Stimulated activated naive CD8-positive, alpha-beta T cell treated with anti-CD3 and anti-CD28 coated beads, Interleukin-15, Interleukin-2, amounts not matched to agents 100 U/mL and 50 U/mL, for 24 hours (primary cell): ENCODE measurements at regions not wholly inside any gene's neighbourhood (a gene's known extent, or its start where the extent isn't known, plus 50 kb on each side); places are given as distances from the start of the nearest gene placed in this dataset.

Source experiments
- ATAC-seq: fragments of 150-1000 bp; cut with Tn5 transposase; one replicate; pipeline ENCODE4 v1.10.0; 2021
- DNase-seq: peaks from one replicate; pipeline ENCODE4 v3.0.0; 2021

DNA sequence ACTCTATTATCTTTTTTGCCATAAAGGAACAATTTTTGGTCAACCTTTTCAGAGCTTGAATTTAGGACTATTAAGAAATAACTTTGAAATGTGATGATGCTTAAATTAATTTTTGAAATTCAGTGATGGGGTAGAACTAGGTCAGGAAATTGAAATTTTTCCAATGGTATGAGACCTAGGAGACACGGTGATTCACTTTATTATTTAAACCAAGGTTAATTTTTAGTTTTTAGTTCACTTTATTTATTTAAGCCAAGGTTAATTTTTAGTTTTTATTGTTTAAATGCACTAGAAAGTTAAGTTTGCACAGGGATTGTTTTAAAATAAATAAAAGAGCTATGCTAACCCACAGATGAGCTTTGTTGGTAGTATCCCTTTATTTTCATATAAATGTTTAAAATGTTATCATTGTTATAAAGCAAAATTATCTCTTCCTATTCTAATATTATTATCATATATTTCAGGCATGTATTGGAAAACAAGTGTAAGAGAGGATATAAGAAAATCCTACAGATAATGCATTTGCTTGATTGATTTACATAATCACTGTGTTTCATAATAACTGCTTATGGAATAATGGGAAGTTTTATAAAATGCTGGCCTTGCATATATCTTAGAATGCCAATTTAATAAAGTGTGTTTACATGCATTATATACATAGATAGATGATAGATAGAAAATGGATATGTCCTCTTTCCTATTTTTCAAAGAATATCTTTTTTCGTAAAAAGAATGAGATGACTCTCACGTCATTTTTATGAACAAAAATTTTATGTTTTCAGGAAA, 163.6 kb downstream of the HGF start:
- ATAC-seq (no peak), DNase-seq (no peak)

DNA sequence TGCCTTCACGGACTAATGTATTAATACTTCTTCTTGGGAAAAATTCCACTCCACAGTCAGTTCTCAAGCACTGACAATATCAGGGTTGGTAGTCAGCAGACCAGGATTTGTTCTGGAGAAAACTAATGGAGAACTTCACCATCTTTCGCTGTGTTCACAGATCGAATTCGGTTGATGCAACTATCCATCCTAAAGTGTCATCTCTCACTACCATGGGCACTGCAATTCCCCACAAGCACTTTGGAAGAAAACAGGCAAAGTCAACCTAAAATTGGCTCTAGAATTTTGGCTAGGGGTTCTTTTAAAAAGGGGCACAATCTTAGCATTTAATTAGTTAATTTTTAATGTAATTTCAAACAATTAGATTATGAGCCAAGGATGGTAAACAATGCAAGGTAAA, 164.4 kb downstream of the HGF start:
- ATAC-seq (no peak), DNase-seq (no peak)

GRCh38 chr7:81604808-81605174, 165.1 kb downstream of the HGF start:
- ATAC-seq, result no peak

GRCh38 chr7:81604075-81604807, 165.6 kb downstream of the HGF start:
- ATAC-seq (no peak), DNase-seq (no peak)

More at GRCh38 chr7:81604808-81605174, 165.1 kb downstream of the HGF start:
- DNase-seq, result no peak

DNA sequence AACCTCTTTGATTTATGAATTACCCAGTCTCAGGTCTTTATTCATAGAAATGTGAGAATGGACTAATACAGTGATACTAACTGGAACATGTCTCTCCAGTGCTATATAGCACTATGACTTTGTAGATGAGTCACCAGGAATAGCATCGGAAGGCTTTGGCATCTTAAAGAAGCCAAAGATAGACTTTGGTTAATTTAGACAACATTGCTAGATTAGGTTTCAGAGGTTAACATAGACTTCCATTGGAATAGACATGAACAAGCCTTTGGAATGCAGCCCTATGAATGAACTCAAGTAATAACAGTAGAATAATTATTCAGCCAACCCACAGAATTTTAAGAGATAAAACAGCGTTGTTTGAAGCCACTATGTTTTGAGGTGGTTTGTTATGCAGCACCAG, 169.2 kb downstream of the HGF start:
- DNase-seq, result no peak
- ATAC-seq, result no peak

GRCh38 chr7:81598951-81599350, 170.9 kb downstream of the HGF start:
- no peak for ATAC-seq
- no peak for DNase-seq

- no peak for DNase-seq
- ATAC-seq, result no peak
Observed at GRCh38 chr7:81594767-81595166, 175.1 kb downstream of the HGF start.

DNA sequence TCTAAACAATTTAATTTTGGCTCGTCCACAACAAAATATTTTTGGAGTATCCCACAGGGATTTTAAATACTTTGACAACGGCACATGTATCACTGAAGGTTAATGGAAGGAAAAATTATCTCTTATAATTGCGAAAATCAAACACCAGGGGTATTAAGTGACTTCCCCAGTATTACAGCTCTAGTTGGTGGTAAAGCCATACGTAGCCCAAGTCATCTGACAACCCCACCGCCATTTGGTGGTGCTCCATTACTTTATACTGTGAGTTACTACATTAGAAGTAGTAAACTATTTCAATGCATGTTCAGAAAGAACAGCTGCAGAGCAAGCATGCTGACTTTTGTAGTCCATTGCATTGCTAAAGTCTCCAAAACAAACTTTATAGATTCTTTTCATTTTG, 179.7 kb downstream of the HGF start:
- no peak for ATAC-seq
- DNase-seq, result no peak

GRCh38 chr7:81584667-81585066, 185.2 kb downstream of the HGF start:
- ATAC-seq (no peak), DNase-seq (no peak)

- ATAC-seq (no peak), DNase-seq (no peak)
Observed at GRCh38 chr7:81583882-81584533, 185.8 kb downstream of the HGF start.

DNA sequence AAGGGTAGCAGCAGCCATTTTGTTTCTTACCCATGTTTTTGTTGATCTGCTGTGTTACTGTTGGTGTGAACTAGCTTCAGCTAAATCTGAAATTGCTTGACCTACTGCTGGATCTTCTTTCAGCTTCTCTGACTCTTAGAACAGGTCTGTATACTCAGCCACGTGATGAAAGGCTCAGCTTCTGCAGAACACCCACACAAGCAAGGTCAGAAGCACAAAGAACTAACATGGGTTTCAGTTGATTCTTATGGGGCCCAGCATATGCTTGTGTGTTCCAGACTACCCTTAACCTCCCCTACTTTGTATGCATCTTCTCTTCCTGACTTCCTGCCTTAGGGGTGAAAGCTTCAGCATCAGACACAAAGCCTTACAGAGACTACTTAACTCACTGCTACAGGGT, 186.8 kb downstream of the HGF start:
- DNase-seq (no peak), ATAC-seq (no peak)

- no peak for DNase-seq
- ATAC-seq, result no peak
Observed at GRCh38 chr7:81577642-81578340, 192.1 kb downstream of the HGF start.

GRCh38 chr7:81574723-81575326, 195.0 kb downstream of the HGF start:
- DNase-seq, result no peak
- ATAC-seq, result no peak

DNA sequence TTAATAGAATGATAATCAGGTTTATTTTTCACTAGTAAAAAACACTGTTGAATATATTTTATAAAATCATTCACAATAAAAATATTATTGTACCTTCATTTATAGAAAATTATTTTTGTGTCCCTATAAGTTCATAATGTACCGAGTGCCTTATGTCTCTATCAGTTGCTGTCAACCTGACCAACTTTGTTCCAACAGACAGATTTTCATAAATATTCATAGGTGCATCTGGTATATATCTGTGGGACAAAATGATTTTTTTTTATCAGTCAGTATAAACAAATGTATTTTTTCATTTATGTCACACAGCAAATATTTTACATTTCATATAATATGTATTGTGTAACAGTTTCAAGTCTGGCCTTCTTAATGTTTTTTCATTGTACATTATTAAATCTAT, 195.9 kb downstream of the HGF start:
- ATAC-seq, result no peak

GRCh38 chr7:81573128-81573527, 196.7 kb downstream of the HGF start:
- ATAC-seq (no peak), DNase-seq (no peak)

More for the DNA sequence above, 195.9 kb downstream of the HGF start:
- DNase-seq, result no peak

- DNase-seq (no peak), ATAC-seq (no peak)
Observed at GRCh38 chr7:81562581-81562980, 207.3 kb downstream of the HGF start.

DNA sequence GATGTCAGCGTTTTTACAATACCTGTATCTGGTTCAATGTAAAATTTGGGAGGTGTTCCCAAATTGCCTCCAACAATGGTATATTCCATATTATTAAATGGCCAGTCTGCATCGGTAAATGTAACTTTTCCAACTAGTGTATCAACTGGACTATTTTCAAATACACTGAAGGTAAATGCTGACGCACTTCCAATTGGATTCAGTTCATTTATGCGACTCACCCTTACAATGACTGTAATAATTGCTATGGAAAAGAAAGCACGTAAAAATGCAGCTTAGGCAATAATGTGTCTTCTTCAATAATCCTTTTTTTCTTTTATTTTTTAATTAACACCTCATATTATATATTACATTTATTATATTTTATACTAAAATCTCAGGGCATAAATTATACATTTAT, 209.1 kb downstream of the HGF start:
- DNase-seq, result no peak
- ATAC-seq, result no peak

DNA sequence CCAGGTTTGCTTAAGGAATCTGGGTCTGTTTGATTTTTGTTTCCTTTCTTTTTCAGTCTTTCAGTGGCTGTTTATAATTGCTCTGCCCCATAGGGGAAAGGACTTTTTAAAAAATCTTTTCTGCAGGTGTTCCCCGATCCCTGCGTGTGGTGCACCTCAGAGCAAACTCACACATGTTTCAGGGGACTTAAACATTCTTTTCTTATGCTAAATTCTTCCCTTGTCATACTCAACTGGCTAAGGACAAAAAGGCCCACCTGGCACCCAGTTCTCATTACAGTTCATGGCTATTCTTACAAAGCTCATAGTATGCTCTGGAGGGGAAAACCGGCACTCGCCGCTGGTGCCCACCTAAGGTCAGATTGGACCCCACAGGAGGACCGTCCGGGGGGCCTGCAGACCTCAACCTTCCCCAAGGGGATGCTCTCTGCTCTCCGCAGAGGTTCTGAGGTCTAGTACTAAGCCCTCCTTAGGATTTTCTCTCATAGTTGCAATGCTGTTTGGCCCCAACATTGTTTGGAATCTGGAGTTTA, 220.3 kb downstream of the HGF start:
- DNase-seq (no peak), ATAC-seq (no peak)

- ATAC-seq, result no peak
- no peak for DNase-seq
Observed at GRCh38 chr7:81534996-81535395, 234.9 kb downstream of the HGF start.

DNA sequence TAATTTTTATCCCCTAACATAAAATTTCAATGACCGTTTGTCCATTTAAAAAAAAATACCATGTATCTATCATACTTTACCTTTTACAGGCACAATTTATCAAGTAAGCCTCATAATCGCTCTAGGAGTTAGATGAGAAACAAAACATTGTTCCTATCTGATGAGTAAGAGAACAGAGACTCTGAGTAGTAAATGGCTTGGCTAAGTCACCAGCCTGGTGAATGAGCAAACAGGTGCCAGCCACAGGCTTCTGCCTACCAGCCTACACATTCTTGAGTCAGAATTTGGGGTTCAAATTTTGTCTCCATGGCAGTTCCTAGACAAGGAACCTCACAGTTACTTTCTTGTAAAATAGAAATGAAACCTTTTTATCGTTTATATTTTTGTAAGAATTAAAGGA, 235.4 kb downstream of the HGF start:
- DNase-seq (no peak), ATAC-seq (no peak)

- DNase-seq (no peak), ATAC-seq (no peak)
Observed at GRCh38 chr7:81533931-81534330, 235.9 kb downstream of the HGF start.

DNA sequence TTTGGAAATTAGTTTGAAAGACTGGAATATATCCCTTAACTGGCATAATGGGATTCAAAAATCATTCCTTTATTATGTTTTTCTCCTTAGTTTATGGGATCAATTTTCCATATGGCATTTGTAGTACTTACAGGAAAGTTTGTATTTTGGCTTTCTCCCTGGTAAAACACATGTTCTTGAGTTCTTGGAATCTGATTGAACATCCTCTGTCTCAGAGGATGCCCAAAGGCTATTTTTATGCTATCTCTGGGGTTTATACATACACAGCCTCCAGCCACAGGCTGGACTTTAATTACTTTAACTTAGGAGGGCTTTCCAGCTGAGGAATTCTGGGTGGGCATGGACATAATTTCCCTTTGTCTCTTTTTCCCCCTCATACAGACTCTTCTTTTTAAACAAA, 236.4 kb downstream of the HGF start:
- no peak for DNase-seq
- no peak for ATAC-seq
